CD4-positive, alpha-beta T cell treated with Interleukin-17A for 1 hour (primary cell): ENCODE measurements at regions not wholly inside any gene's neighbourhood (a gene's known extent, or its start where the extent isn't known, plus 50 kb on each side); places are given as distances from the start of the nearest gene placed in this dataset.
"Not testable (repeated sequence)": the region's sequence is repeated elsewhere in the genome, so short reads cannot be mapped to it uniquely, and the experiment has no call there.

Experiments
- DNase-seq: peaks from one replicate; pipeline ENCODE4 v3.0.0-alpha.2; 2020

DNA sequence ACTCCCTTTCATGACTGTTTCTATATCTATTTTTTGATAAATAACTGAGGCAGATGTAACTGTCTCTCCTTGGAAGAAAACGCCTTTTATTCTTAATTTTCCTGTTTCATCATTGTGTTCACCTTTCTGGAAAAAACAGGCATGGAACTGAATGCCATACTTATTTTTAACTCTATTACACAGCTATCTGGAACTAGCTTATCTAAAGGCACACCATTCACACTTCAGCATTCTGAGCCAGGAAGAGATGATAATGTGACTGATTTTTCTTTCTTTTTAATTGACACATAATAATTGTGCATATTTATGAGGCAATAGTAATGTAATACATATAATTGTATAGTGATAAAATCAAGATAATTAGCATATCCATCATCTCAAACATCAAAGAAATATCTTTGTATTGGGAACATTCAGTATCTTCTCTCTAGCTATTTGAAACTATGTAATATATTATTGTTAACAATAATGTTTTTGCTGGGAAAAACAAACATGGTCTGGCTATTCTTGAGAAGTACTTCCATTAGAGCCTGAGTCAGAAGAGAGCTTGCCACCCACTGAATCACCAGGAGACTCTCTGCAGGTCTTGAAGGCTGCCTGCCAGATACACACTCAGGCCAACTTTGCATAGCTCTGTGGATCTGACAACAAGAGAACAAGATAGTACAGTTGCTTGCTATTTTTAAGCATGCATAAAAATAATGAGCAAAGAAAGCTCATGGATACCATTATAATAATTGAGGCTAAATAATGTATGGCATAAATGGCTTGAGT lies 501.0 kb upstream of the EDIL3 start:
- DNase-seq: no peak

DNA sequence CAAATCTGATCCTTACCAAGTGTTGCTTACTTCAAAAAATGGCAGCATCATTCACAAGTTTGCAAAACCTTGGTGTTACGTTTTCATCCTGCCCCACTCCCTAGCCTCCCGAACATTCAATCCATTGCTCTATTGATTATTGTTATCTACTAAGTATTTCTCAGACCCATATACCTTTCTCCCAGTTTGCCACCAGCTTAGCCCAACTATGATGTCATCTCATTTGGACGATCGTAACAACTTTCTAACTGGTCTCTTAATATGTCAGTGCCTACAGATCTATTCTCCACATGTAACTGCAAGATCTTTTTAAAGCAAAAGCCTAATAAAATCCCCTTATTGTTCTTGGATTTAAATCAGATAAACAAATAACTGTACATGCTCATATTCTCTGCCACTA lies 497.1 kb upstream of the EDIL3 start:
- no peak for DNase-seq

DNA sequence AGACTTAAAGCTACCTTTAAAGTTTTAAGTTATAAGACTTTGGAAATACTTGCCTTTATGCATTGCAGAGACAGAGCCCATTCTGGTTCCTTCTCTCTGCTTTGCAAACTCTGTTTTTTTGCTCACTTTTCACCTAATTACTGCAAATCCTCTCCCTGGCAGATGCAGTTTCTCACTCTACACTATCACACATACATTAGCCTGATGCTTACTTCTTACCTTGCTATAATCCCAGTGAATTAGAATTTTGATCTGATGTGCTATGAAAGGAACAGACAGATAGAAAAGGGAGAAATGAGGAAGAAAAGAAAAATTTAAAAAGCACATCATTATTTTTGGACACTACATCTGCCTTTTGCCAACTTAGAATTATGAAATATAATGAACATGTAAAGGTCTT lies 489.5 kb upstream of the EDIL3 start:
- DNase-seq: no peak

DNA sequence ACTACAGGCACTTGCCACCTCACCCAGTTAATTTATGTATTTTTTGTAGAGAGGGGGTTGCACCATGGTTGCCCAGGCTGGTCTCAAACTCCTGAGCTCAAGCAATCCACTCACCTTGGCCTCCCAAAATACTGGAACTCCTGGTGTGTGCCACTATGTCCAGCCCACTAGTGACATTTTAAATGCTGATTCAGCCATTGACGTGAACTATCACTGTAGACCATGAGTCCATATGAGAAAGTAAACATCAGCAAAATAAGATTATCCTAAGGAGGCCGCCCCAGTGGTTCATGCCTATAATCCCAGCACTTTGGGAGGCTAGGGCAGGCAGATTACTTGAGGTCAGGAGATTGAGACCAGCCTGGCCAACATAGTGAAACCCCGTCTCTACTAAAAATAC lies 488.1 kb upstream of the EDIL3 start:
- DNase-seq: no peak

DNA sequence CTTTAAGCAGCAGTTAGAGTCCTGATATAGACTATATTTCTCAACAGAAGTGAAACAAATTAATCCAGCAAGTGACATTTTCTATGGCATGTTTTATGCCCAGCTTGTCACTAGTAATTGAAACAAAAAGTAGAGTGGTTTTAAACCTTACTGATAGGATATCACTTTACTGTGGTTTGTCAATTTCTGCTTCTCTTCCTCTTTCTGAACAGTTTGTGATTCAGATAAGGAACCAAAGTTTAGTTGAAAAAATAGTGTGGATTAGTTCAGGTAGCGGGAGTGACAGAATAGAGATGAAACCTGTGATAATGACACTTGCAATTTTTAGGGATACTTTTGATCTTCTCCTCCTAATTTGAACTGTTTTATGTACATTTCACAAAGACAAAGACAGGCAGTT lies 485.7 kb upstream of the EDIL3 start:
- no peak for DNase-seq

DNA sequence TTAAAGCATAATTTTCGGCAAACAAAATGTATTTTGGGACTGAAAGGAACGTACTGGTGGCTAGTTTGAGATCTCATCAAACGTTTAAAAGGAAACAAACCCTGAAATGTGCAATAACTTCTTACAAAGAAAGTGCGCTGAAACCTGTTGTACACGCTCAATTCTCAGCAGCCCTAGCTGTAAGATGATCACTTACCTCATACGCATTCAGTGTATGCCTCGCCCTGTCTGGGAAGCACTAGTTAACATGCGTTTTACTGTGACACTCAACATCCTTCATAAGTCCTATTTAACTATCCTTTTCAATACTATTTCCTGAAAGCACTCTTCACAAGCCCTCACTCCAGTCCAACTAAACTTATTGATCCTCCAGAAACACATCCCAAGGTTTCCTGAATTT lies 485.0 kb upstream of the EDIL3 start:
- DNase-seq: no peak

DNA sequence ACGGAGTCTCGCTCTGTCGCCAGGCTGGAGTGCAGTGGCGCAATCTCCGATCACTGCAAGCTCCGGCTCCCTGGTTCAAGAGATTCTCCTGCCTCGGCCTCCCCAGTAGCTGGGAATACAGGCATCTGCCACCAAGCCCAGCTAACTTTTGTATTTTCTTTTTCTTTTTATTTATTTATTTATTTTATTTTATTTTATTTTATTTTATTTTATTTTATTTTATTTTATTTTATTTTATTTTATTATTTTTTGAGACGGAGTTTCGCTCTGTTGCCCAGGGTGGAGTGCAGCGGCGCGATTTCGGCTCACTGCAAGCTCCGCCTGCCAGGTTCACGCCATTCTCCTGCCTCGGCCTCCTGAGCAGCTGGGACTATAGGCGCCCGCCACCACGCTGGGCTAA lies 479.3 kb upstream of the EDIL3 start:
- not testable (repeated sequence) for DNase-seq

DNA sequence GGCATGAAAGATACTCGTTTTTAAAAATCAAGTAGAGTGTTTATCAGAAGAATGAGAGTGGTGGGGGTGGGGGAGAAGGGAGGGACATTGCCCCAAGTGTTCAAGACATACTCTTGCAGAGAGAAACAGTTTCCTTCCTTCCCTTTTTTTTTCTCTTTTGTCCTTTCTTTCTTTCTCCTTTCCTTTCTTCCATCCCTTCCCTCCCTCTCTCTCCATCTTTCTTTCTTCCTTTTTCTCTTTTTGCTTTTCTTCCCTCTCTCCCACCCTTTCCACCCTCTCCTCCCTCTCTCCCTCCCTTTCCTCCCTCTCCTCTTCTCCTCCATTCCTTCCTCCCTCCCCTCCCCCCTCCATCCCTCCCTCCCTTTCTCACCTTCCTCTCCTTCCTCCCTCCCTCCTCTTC lies 478.3 kb upstream of the EDIL3 start:
- DNase-seq: no peak

DNA sequence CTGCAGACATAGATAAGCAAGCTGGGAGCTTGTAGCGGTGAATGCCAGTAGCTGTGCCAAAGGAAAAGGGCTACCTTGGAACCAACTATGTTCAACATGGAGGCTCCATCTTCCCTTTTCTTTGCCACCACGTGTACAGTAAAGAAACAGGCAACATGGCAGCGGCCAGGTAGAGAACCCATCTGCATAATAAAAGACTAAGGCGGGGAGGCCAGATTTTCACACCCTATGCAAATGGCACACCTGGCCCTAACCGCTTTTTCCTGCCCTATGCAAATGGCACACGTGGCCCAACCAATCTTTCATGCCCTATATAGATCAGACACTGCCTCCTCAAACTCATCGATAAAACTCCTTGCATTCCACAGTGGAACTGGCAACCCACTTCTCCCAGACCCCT lies 477.5 kb upstream of the EDIL3 start:
- DNase-seq: no peak

DNA sequence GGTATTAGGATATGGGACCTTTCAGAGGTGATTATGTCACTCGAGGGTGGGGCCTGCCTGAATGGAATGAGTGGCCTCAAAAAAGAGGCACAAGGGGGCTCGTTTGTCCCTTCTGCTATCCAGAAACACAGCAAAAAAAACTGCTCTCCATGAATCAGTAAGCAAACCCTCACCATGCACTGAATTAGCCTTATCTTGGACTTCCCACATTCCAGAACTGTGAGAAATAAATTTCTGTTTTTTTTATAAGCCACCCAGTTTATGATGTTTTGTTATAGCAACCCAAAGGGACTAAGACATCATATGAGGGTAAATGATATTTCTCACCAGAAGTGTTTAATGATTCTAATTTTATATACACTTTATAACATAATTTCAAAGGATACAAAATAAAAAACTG lies 476.6 kb upstream of the EDIL3 start:
- DNase-seq: no peak

DNA sequence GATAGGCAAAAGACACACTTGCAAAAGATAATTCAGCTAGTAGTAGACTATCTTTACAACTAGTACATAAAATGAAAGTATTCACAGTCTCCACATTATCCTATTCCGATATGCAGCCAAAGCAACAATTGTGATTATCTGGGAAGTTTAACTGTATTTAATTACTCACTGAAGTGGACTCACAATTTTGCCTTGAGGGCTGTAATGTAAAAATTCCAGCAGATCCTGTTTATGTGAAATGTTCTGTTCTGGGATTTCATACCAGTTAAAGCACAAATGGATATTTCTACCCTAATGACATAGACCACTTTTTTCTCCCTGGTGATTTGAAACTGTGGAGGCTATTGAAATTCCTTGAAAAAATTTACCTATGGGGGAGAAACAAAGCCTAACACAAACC lies 474.4 kb upstream of the EDIL3 start:
- DNase-seq: no peak

DNA sequence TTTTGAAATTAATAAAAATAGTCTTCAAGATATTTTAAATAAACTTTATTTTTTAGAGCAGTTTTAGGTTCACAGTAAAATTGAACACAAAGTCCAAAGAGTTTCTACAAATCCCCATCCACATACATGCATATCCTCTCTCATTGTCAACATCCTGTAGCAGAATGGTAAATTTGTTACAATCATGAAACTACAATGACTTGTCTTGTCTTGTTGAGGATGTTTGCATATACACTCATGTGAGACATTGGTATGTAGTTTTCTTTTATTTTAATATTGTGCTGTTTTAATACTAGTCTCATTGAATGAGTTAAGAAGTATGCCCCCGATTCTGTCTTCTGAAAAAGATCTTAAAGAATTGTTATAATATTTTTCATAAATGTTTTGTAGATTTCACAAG lies 447.0 kb upstream of the EDIL3 start:
- no peak for DNase-seq

DNA sequence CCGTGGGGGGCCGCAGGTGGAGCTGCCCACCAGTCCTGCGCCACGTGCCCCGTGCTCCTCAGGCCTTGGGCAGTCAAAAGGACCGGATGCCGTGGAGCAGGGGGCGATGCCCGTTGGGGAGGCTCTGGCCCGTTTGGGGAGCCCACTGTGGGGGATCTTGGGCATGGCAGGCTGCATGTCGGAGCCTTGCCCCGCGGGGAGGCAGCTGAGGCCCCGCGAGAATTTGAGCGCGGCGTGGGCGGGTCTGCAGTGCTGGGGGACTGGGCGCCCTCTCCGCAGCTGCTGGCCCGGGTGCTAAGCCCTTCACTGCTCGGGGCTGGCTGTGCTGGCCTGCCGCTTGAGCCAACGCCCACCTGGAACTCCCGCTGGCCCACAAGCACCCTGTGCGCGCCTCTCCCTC lies 445.6 kb upstream of the EDIL3 start:
- no peak for DNase-seq

DNA sequence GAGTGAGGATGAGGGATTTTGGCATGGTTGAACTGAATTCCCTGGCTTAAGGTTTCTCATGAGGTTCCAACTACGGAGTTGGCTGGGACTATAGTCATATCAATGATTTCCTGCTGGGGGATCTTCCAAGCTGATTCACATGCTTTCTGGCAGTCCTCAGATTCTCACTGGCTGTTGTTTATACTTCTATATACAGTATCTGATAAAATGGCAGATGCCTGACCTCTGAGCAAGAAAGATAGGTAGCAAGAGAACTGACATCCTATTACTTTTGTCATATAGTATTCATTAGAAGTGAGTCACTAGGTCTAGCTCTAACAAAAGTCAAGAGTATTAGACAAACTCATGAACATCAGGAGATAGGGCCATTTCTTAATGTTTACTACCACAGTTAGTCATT lies 440.9 kb upstream of the EDIL3 start:
- DNase-seq: no peak

DNA sequence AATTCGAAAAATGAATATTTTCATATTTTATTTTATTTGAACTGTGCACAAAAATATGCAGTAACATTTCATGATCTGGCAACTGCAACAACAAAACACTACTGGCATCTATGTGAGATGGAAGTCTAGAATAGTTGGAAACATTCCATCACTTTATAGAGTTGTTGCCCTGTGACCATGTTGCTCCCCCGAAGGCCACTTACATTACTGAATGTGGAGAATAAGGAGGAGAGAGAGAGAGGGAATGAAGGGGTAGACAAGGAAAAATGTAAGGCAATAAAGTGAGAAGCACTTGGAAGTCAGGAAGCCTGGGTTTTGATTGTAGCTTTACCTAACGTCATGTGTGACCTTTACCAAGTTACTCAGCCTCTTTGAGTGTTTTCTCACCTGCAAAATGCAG lies 437.2 kb upstream of the EDIL3 start:
- DNase-seq: no peak

DNA sequence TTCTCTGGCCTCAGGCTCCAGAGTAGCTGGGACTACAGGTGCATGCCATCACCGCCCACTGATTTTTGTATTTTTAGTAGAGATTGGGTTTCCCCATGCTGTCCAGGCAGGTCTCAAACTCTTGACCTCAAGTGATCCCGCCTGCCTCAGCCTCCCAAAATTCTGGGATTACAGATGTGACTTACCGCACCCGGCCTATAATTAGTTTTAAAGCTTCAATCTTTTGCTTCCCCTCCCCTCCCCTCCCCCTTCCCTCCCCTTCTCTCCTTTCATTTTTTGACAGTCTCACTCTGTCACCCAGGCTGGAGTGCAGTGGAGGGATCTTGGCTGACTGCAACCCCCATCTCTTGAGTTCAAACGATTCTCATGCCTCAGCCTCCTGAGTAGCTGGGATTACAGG lies 433.3 kb upstream of the EDIL3 start:
- no peak for DNase-seq

DNA sequence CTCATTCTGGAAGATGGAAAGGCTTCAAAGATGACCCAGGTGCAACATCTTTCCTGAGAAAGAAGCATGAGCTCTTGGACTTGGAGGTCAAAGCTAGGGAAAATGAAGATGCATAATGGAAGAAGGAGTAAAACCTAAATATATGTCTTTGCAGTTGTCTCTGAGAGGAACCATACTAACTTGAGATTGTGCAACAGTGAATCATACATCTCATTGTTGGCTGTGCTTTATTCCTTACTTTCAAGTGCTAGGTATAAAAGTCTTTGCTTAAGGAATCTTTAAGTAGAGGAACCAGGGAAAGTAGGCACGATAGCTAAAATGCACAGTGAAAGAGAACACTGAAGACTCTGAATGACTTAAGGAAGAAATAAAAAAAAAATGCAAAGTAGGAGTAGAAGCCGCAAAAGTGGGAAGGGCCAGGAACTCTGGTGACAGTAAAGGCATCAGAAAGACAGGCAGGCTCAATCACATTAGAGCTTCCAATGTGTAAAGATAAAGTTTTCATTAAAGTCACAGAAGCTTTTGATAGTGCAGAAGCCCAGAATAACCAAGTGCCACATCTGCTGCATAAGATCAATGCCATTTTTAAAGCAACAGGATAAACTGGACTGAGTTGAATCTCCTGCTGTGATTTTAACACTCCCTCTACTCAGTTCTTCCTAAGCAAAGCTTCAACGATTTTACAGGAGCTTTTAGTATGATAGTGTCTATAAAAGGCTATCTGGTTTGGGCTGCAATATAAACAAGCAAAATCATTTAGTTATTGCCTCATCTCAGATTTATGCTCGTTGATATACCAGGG lies 432.3 kb upstream of the EDIL3 start:
- DNase-seq: no peak

DNA sequence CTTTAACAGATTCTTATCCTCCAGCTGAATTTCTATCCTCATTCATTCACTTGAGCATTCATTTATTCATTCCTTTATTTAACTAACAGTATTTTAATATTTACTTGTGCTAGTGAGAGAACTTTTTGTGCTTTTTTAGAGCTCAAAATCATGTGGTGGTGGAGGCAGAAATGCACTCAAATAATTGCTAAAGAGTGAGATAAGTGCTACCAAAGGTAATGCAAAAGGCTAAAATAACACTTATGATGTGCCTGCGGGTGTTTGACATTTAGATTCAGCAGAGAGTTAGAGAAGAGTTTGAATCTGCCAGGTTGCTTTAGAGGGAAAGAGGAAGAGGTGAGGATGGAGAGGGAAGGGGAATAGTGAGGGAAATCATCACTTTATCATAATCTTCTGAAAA lies 431.5 kb upstream of the EDIL3 start:
- DNase-seq: no peak

DNA sequence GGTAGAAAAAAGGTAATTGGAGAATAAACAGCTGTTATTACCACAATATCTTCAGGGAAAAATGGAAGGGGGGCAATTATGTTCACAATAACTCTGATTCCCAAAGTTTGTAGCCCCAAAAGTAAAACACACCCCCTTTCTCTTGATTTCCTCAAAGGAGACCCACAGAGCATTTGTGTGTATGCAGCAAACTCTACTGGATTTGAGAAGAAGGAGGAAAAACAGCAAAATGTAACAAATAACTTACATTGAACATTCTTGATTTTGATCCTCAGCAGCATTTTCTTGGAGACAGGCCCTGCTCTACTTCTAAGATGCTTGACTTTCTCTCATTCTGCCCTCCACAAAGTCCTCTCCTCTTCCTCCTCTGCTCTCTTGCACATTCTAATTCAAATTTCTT lies 420.8 kb upstream of the EDIL3 start:
- no peak for DNase-seq

DNA sequence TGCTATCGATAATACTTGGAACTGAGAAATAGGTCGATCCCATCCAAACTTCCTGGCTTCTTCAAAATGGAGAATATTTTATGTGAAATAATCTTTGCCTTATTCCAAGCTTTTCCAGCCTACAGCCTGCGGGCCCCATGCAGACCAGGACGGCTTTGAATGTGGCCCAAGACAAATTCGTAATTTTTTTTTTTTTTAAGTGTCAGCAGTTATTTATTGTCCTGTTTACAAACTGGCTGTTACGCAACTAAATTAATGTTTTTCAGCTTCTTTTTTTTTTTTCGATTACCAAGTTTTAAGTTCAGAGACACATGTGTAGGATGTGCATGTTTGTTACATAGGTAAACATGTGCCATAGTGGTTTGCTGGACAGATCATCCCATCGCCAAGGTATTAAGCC lies 411.7 kb upstream of the EDIL3 start:
- DNase-seq: no peak

DNA sequence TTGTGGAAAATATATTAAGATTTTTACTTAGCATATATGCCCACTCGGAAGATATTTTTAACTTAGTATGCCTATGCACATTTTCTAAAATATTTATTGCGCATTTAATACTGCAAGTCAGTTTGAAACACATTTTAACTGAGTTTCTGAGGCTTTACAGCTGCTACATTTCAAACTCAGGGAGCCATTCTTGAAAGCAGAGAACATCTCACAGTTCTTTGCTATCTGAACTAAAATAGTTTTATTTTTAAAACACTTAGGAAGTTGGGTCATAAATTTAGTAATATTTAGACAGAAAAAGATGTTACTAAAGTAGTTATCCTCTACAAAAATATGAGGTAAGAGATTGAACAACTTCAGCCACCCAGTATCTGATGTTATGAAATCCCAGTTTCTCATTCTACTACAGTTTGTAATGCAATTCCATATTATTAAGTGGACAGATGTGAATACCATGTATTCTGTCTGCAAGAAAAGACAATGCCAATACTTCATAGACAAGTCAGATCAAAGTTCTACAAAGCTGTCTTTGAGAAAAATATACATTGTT lies 409.9 kb upstream of the EDIL3 start:
- DNase-seq: no peak

DNA sequence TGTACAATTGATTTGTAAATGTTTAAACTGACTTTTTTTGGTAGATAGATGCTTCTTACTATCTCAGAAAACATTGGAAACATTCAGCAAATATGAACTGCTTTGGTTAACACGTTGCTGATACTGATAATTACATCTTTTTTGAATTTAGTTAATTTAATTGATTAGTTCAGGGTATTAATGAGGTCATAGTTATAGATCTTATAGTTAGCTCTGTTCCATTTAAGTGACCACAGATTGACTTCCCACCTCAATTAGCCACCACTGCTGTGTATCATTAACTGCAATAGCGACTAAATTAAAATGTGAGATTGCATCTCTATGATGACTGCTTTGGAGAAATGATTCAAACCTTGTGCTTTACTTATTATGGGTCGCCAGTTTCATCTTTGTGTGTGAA lies 407.1 kb upstream of the EDIL3 start:
- DNase-seq: no peak

DNA sequence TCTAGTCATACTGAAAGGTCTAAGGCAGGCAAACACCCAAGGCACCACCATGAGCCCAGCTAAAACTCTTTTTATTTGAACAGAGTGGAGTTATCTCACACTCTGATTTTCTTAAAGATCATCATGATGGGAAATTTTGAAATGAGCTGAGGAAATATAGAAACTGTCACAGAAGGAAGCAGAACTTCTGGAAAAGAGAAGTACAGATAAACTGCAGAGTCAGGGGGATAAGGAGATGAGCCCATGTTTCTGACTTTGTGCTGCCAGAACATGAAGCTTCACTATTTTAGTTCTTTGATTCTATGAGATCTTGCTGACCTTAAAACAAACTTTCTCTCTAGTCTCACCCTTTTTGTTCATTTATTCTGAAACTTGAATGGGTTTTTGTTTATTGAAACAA lies 406.5 kb upstream of the EDIL3 start:
- DNase-seq: no peak

DNA sequence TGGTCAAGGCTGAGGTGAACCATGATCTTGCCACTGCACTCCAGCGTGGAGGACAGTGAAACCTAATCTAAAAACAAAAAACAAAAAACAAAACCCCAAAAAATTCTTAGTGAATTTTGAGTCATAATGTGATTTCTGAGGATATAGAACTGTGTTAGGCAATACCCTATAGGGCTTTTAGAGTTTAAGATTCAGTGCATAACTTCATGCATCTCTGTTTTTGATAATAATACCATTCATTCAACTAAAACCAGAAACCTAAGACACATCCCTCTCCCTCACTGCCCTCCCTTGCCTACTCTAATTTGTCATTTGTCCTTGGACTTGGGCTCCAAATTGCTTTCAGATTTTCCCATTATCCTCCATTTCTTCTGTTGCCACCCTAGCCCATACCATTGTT lies 405.7 kb upstream of the EDIL3 start:
- DNase-seq: no peak

DNA sequence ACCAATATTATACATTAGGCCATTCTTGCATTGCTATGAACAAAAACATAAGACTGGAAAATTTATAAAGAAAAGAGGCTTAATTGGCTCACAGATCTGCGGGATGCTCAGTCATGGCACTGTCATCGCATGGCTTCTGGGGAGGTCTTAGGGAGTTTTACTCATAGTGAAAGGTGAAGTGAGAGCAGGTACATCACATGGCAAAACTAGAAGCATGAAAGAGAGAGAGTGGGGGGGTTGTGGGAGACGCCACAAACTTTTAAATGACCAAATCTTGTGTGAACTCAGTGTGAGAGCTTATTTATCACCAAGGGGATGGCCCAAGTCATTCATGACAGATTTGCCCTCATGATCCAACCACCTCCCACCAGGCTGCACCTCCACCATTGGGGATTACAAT lies 398.3 kb upstream of the EDIL3 start:
- no peak for DNase-seq
